Caco-2 (cell line): ENCODE measurements at regions not wholly inside any gene's neighbourhood (a gene's known extent, or its start where the extent isn't known, plus 50 kb on each side); places are given as distances from the start of the nearest gene placed in this dataset.

Experiments
- BruUV-seq: library from RNA; stranded (reverse); fragments of 400-500 nt; replicated peaks from 2 replicates; lab custom pipeline; 2021; lab: Mats Ljungman, UMichigan
- CTCF ChIA-PET: fragments of 300-600 bp; sonication (Branson Sonifier 250); formaldehyde crosslinking; loops from one replicate; lab custom pipeline; 2022; ENCODE audit warnings: antibody characterized with exemption; lab: Charles Lee
- POLR2A ChIA-PET: fragments of 300-600 bp; sonication (Branson Sonifier 250); formaldehyde crosslinking; loops from one replicate; lab custom pipeline; 2022; ENCODE audit warnings: antibody characterized with exemption; lab: Charles Lee
- DNase-seq, 2 experiments: peaks; one replicate each; pipeline versions ENCODE4 v3.0.0 to v3.0.0-alpha.2; 2020 to 2022
- H3K27me3 ChIP-seq: replicated peaks from 2 replicates; pipeline ENCODE4 v1.6.0; 2011; ENCODE audit warnings: low read length; ENCODE audit not compliant: control insufficient read depth, insufficient read depth
- H3K36me3 ChIP-seq: 2 replicates; pipeline ENCODE4 v1.5.1; 2011; ENCODE audit warnings: low read length; ENCODE audit not compliant: control insufficient read depth, insufficient read depth
- H3K4me1 ChIP-seq: fragments of 250-450 bp; sonication (Bioruptor Pico); 2 replicates; pipeline ENCODE4 v1.5.1; 2020; ENCODE audit warnings: mild to moderate bottlenecking
- H3K4me3 ChIP-seq: 2 replicates; pipeline ENCODE4 v1.5.1; 2011; ENCODE audit warnings: low read depth, mild to moderate bottlenecking, control low read depth, low read length
- H3K9me3 ChIP-seq: fragments of 250-450 bp; sonication (Bioruptor Pico); 2 replicates; pipeline ENCODE4 v1.5.1; 2020; ENCODE audit warnings: mild to moderate bottlenecking, moderate library complexity
- H3K27ac Mint-ChIP-seq: one replicate; pipeline ENCODE4 v1.8.0; 2022; ENCODE audit warnings: mixed read lengths; ENCODE audit not compliant: unreplicated experiment
- H3K27me3 Mint-ChIP-seq: one replicate; pipeline ENCODE4 v1.8.0; 2022; ENCODE audit warnings: mixed read lengths; ENCODE audit not compliant: insufficient read depth, unreplicated experiment
- H3K36me3 Mint-ChIP-seq: one replicate; pipeline ENCODE4 v1.8.0; 2022; ENCODE audit warnings: mild to moderate bottlenecking, mixed read lengths; ENCODE audit not compliant: insufficient read depth, unreplicated experiment
- H3K4me1 Mint-ChIP-seq: one replicate; pipeline ENCODE4 v1.8.0; 2022; ENCODE audit warnings: low read depth, mixed read lengths; ENCODE audit not compliant: unreplicated experiment
- H3K4me3 Mint-ChIP-seq: one replicate; pipeline ENCODE4 v1.8.0; 2022; ENCODE audit warnings: mild to moderate bottlenecking, moderate library complexity, mixed read lengths; ENCODE audit not compliant: unreplicated experiment
- H3K9me3 Mint-ChIP-seq: one replicate; pipeline ENCODE4 v1.8.0; 2022; ENCODE audit warnings: mixed read lengths; ENCODE audit not compliant: unreplicated experiment
- CTCF ChIP-seq, 2 experiments: fragments of 200-600 bp in 1 of 2; IDR thresholded peaks; 1 replicate in 1 of 2; 2 replicates in 1 of 2; pipeline versions ENCODE4 v1.5.1 to v1.8.0; 2011 to 2022; ENCODE audit warnings: antibody characterized with exemption in 1 of 2, control low read depth in 1 of 2, inconsistent platforms in 1 of 2, low read depth in 1 of 2, low read length in 1 of 2, mild to moderate bottlenecking in 1 of 2, moderate library complexity in 1 of 2; ENCODE audit not compliant: insufficient read depth in 1 of 2, severe bottlenecking in 1 of 2, unreplicated experiment in 1 of 2
- intact Hi-C: fragments of 100-400 bp; cut with micrococcal nuclease; formaldehyde crosslinking; loops from one replicate; pipeline ENCODE4 v1.10.0; 2022; ENCODE audit not compliant: unreplicated experiment

- CTCF ChIA-PET = no interaction called here
These were observed 476.6 kb upstream of the ROBO1 start for GRCh38 chr3:80244390-80244789.

GRCh38 chr3:80241791-80242190 is 474.0 kb upstream of the ROBO1 start:
- no peaks in the 10 kb centered on the region for H3K27me3 ChIP-seq
- no peak for TF ChIP-seq CTCF (IDR thresholded peaks at IDR 0.05; ENCODE audit: insufficient read depth in 1 of 2, low read depth in 1 of 2, low read length in 1 of 2, severe bottlenecking in 1 of 2, unreplicated experiment in 1 of 2)

More at GRCh38 chr3:80244390-80244789, 476.6 kb upstream of the ROBO1 start:
- no peaks in the 10 kb centered on the region for H3K27me3 ChIP-seq
- Mint-ChIP-seq H3K27me3 (no peaks in the 10 kb centered on the region), H3K4me1 (no peaks in the 10 kb centered on the region), H3K36me3 (no peaks in the 10 kb centered on the region), H3K4me3 (no peak overlapping the region), H3K27ac (no peak overlapping the region), H3K9me3 (no peaks in the 10 kb centered on the region)
- no TSS peak for BruUV-seq
- H3K9me3 ChIP-seq = no peaks in the 10 kb centered on the region
- H3K36me3 ChIP-seq = no peaks in the 10 kb centered on the region
- DNase-seq = no peak
- POLR2A ChIA-PET = no interaction called here
- intact Hi-C loops = no loop called here
- TF ChIP-seq CTCF (IDR thresholded peaks at IDR 0.05; ENCODE audit: insufficient read depth in 1 of 2, low read depth in 1 of 2, low read length in 1 of 2, severe bottlenecking in 1 of 2, unreplicated experiment in 1 of 2) = no peak
- no peaks in the 10 kb centered on the region for H3K4me1 ChIP-seq
- H3K4me3 ChIP-seq = no peak overlapping the region

GRCh38 chr3:80239301-80239700 is 471.5 kb upstream of the ROBO1 start:
- intact Hi-C loops = no loop called here
- Histone ChIP-seq H3K9me3 (no peaks in the 10 kb centered on the region), H3K36me3 (no peaks in the 10 kb centered on the region), H3K4me1 (no peaks in the 10 kb centered on the region), H3K4me3 (no peak overlapping the region), H3K27me3 (no peaks in the 10 kb centered on the region)
- Mint-ChIP-seq H3K4me1 (no peaks in the 10 kb centered on the region), H3K4me3 (no peak overlapping the region), H3K9me3 (no peaks in the 10 kb centered on the region), H3K36me3 (no peaks in the 10 kb centered on the region), H3K27me3 (no peaks in the 10 kb centered on the region), H3K27ac (no peak overlapping the region)
- no TSS peak for BruUV-seq
- POLR2A ChIA-PET = no interaction called here
- TF ChIP-seq CTCF (IDR thresholded peaks at IDR 0.05; ENCODE audit: insufficient read depth in 1 of 2, low read depth in 1 of 2, low read length in 1 of 2, severe bottlenecking in 1 of 2, unreplicated experiment in 1 of 2) = no peak
- CTCF ChIA-PET = no interaction called here
- no peak for DNase-seq

More at GRCh38 chr3:80241791-80242190, 474.0 kb upstream of the ROBO1 start:
- no peaks in the 10 kb centered on the region for H3K4me1 ChIP-seq
- H3K4me3 ChIP-seq = no peak overlapping the region
- no peaks in the 10 kb centered on the region for H3K27me3 Mint-ChIP-seq
- ChIA-PET CTCF (no interaction called here), POLR2A (no interaction called here)
- H3K36me3 Mint-ChIP-seq = no peaks in the 10 kb centered on the region
- H3K36me3 ChIP-seq = no peaks in the 10 kb centered on the region
- H3K27ac Mint-ChIP-seq = no peak overlapping the region
- no peaks in the 10 kb centered on the region for H3K9me3 ChIP-seq
- no peak overlapping the region for H3K4me3 Mint-ChIP-seq
- intact Hi-C loops = no loop called here
- H3K4me1 Mint-ChIP-seq = no peaks in the 10 kb centered on the region
- no peak for DNase-seq
- BruUV-seq = no TSS peak
- no peaks in the 10 kb centered on the region for H3K9me3 Mint-ChIP-seq
